Colonic mucosa (tissue), 4 donors: ENCODE measurements at regions not wholly inside any gene's neighbourhood (a gene's known extent, or its start where the extent isn't known, plus 50 kb on each side); places are given as distances from the start of the nearest gene placed in this dataset.

Experiments used
- DNase-seq: peaks from one replicate; pipeline ENCODE4 v3.0.0-alpha.2; 2020
- H3K27ac ChIP-seq: fragments of 200-600 bp; one replicate; pipeline ENCODE4 v1.8.0; 2021
- H3K27me3 ChIP-seq: fragments of 200-600 bp; one replicate; pipeline ENCODE4 v1.8.0; 2021
- H3K36me3 ChIP-seq: fragments of 200-600 bp; one replicate; pipeline ENCODE4 v1.8.0; 2021
- H3K4me1 ChIP-seq: fragments of 200-600 bp; one replicate; pipeline ENCODE4 v1.8.0; 2021; ENCODE audit warnings: mild to moderate bottlenecking
- H3K4me3 ChIP-seq: fragments of 200-600 bp; one replicate; pipeline ENCODE4 v1.8.0; 2021
- H3K9ac ChIP-seq, 2 donors: one replicate each; pipeline ENCODE4 v1.7.0; 2013; ENCODE audit warnings: control low read depth in 2 of 2, low read depth in 2 of 2, low read length in 2 of 2
- H3K9me3 ChIP-seq: fragments of 200-600 bp; one replicate; pipeline ENCODE4 v1.8.0; 2021
- CTCF ChIP-seq: fragments of 200-600 bp; IDR thresholded peaks from one replicate; pipeline ENCODE4 v1.8.0; 2022; ENCODE audit warnings: antibody characterized with exemption, mild to moderate bottlenecking
- intact Hi-C: fragments of 100-400 bp; cut with DNase I; formaldehyde crosslinking; loops from one replicate; pipeline ENCODE4 v1.14.1; 2022
- donor health status: healthy.
- donor health status: DM: no; HTN: no; CAD: no.
- donor health status: DM: no; HTN: no; CAD: no.

- no peaks in the 10 kb centered on the region for H3K9me3 ChIP-seq
- no peak overlapping the region for H3K27ac ChIP-seq
- DNase-seq, result no peak
- intact Hi-C loops, result no loop called here
- H3K4me3 ChIP-seq, result no peak overlapping the region
- no peaks in the 10 kb centered on the region for H3K36me3 ChIP-seq
- H3K9ac ChIP-seq, result no peak overlapping the region
- no peaks in the 10 kb centered on the region for H3K4me1 ChIP-seq
- no peaks in the 10 kb centered on the region for H3K27me3 ChIP-seq
- TF ChIP-seq CTCF, result no peak
Measured at GRCh38 chr2:19224486-19224885, 133.9 kb downstream of the OSR1 start.

- no peaks in the 10 kb centered on the region for H3K9me3 ChIP-seq
- H3K27ac ChIP-seq, result no peak overlapping the region
- intact Hi-C loops, result no loop called here
- no peak for DNase-seq
- no peaks in the 10 kb centered on the region for H3K4me1 ChIP-seq
- H3K27me3 ChIP-seq, result no peaks in the 10 kb centered on the region
- H3K36me3 ChIP-seq, result no peaks in the 10 kb centered on the region
- no peak overlapping the region for H3K4me3 ChIP-seq
- no peak for TF ChIP-seq CTCF
- no peak overlapping the region for H3K9ac ChIP-seq
Measured at GRCh38 chr2:19224011-19224410, 134.4 kb downstream of the OSR1 start.

- Histone ChIP-seq H3K9ac (no peak overlapping the region), H3K9me3 (no peaks in the 10 kb centered on the region), H3K36me3 (no peaks in the 10 kb centered on the region), H3K27me3 (no peaks in the 10 kb centered on the region), H3K27ac (no peak overlapping the region), H3K4me3 (no peak overlapping the region), H3K4me1 (no peaks in the 10 kb centered on the region)
- TF ChIP-seq CTCF, result no peak
- DNase-seq, result no peak
- intact Hi-C loops, result no loop called here
Measured at GRCh38 chr2:19219060-19219459, 139.4 kb downstream of the OSR1 start.

- H3K4me1 ChIP-seq, result no peaks in the 10 kb centered on the region
- no peaks in the 10 kb centered on the region for H3K27me3 ChIP-seq
- intact Hi-C loops, result no loop called here
- no peak for DNase-seq
- H3K4me3 ChIP-seq, result no peak overlapping the region
- H3K27ac ChIP-seq, result no peak overlapping the region
- H3K9ac ChIP-seq, result no peak overlapping the region
- no peak for TF ChIP-seq CTCF
- H3K9me3 ChIP-seq, result no peaks in the 10 kb centered on the region
- H3K36me3 ChIP-seq, result no peaks in the 10 kb centered on the region
Measured at GRCh38 chr2:19218166-19218565, 140.3 kb downstream of the OSR1 start.

GRCh38 chr2:19216676-19217602, 141.5 kb downstream of the OSR1 start:
- Histone ChIP-seq H3K4me1 (no peaks in the 10 kb centered on the region), H3K27me3 (no peaks in the 10 kb centered on the region), H3K27ac (no peak overlapping the region), H3K9ac (no peak overlapping the region), H3K36me3 (no peaks in the 10 kb centered on the region), H3K9me3 (no peaks in the 10 kb centered on the region), H3K4me3 (no peak overlapping the region)
- intact Hi-C loops, result no loop called here
- TF ChIP-seq CTCF, result no peak
- DNase-seq, result no peak
